ENCODE measurements at regions not wholly inside any gene's neighbourhood (a gene's known extent, or its start where the extent isn't known, plus 50 kb on each side); places are given as distances from the start of the nearest gene placed in this dataset.

DNA sequence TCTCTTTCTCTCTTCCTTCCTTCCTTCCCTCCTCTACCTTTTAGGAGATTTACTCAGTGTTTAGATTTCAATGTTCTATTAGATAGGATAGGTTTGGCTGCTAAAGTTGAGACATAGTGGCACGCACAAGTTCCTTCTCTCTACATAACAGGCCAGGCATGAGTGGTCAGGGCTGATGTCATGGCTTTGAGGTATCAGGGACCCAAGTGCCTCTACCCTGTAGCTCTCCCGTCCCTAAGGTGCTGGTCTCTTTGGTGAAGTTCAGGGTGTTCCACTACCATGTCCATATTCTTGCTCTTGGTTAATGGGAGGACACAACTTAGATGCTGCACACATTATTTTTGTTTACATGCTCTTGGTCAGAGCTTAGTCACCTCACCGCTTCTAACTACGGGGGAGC, 245.3 kb downstream of the QKI start:
- Histone ChIP-seq H3K4me3 (ENCODE audit: low read depth, low read length) (no peak overlapping the region), H3K4me1 (peaks cover 13% of the 10 kb centered on the region), H3K9me3 (no peaks in the 10 kb centered on the region), H3K36me3 (no peaks in the 10 kb centered on the region), H3K27me3 (no peaks in the 10 kb centered on the region)
- no peak for DNase-seq
- TF ChIP-seq, protein P1, sequence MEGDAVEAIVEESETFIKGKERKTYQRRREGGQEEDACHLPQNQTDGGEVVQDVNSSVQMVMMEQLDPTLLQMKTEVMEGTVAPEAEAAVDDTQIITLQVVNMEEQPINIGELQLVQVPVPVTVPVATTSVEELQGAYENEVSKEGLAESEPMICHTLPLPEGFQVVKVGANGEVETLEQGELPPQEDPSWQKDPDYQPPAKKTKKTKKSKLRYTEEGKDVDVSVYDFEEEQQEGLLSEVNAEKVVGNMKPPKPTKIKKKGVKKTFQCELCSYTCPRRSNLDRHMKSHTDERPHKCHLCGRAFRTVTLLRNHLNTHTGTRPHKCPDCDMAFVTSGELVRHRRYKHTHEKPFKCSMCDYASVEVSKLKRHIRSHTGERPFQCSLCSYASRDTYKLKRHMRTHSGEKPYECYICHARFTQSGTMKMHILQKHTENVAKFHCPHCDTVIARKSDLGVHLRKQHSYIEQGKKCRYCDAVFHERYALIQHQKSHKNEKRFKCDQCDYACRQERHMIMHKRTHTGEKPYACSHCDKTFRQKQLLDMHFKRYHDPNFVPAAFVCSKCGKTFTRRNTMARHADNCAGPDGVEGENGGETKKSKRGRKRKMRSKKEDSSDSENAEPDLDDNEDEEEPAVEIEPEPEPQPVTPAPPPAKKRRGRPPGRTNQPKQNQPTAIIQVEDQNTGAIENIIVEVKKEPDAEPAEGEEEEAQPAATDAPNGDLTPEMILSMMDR (IDR thresholded peaks at IDR 0.05; ENCODE audit: low read depth, low read length), result no peak

GRCh38 chr6:163655217-163656121, 241.0 kb downstream of the QKI start:
- Histone ChIP-seq H3K27me3 (no peaks in the 10 kb centered on the region), H3K36me3 (no peaks in the 10 kb centered on the region), H3K4me3 (ENCODE audit: low read depth, low read length) (no peak overlapping the region), H3K9me3 (no peaks in the 10 kb centered on the region), H3K4me1 (no peaks in the 10 kb centered on the region)
- DNase-seq, result no peak
- TF ChIP-seq, protein P1 (IDR thresholded peaks at IDR 0.05; ENCODE audit: low read depth, low read length), result no peak

DNA sequence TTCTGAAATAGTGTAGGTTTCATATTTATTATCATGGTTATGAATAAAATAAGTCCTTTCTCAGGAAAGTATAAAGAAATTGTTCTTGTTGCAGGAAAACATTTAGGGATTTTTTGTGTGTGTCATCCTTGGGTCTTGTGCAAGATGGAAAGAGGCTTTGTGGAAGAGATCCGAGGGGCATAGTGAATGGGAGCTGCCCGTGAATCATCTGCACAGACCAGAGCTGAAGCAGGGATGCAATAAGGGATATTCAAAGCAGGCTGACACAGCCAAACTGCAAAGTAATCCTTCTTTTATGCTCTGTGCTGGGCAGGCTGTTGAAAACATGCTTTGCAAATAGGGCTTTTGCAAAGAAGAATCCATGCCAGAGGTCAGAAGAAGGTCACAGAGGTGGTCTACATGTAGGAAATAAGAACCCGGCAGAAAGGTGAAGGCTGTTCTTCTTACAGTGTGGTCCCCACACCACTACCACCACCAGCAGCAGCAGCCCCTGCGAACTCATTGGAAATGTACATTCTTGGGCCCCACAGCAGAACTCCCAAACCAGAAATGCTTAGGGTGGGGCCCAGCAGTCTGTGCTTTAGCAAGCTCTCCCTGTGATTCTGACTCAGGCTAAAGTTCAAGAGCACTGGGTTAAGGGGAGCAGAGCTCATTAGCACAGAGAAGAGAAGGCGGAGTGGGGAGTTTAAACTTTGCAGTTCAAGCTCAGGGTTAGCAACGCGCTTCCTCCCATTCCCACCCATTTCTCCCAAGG, 237.6 kb downstream of the QKI start:
- Histone ChIP-seq H3K4me3 (ENCODE audit: low read depth, low read length) (no peak overlapping the region), H3K27me3 (no peaks in the 10 kb centered on the region), H3K4me1 (no peaks in the 10 kb centered on the region), H3K36me3 (no peaks in the 10 kb centered on the region), H3K9me3 (no peaks in the 10 kb centered on the region)
- no peak for DNase-seq
- TF ChIP-seq, protein P1 (IDR thresholded peaks at IDR 0.05; ENCODE audit: low read depth, low read length), result no peak

GRCh38 chr6:163651426-163651825, 236.9 kb downstream of the QKI start:
- Histone ChIP-seq H3K27me3 (no peaks in the 10 kb centered on the region), H3K36me3 (no peaks in the 10 kb centered on the region), H3K4me3 (ENCODE audit: low read depth, low read length) (no peak overlapping the region), H3K4me1 (no peaks in the 10 kb centered on the region), H3K9me3 (no peaks in the 10 kb centered on the region)
- no peak for DNase-seq
- TF ChIP-seq, protein P1 (IDR thresholded peaks at IDR 0.05; ENCODE audit: low read depth, low read length), result no peak

GRCh38 chr6:163648868-163649267, 234.3 kb downstream of the QKI start:
- Histone ChIP-seq H3K4me1 (no peaks in the 10 kb centered on the region), H3K27me3 (no peaks in the 10 kb centered on the region), H3K36me3 (no peaks in the 10 kb centered on the region), H3K4me3 (ENCODE audit: low read depth, low read length) (no peak overlapping the region), H3K9me3 (no peaks in the 10 kb centered on the region)
- no peak for DNase-seq
- TF ChIP-seq, protein P1 (IDR thresholded peaks at IDR 0.05; ENCODE audit: low read depth, low read length), result no peak

DNA sequence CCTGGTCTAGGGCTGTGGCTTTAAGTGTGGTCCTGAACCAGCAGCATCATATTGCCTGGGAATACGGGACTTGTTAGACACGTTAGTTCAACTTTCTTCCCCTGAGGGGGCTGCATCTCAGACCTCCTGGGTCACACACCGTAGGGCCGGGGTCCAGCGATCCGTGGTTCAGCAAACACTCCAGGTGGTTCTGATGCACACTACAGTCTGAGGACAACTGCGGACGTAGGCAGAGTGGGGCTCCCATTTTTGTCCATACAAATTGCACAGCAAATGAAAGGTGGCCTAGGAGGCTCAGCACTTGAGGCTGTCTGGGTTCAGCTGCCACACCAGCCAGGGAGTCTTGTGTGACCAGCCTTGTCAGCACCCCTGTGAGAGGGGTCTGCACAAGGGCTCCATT, 233.1 kb downstream of the QKI start:
- H3K4me3 ChIP-seq (ENCODE audit: low read depth, low read length), result no peak overlapping the region
- H3K36me3 ChIP-seq, result no peaks in the 10 kb centered on the region
- TF ChIP-seq, protein P1 (IDR thresholded peaks at IDR 0.05; ENCODE audit: low read depth, low read length), result no peak
- no peaks in the 10 kb centered on the region for H3K4me1 ChIP-seq
- no peak for DNase-seq
- no peaks in the 10 kb centered on the region for H3K9me3 ChIP-seq
- no peaks in the 10 kb centered on the region for H3K27me3 ChIP-seq
